A549 (cell line): ENCODE measurements at regions not wholly inside any gene's neighbourhood (a gene's known extent, or its start where the extent isn't known, plus 50 kb on each side); places are given as distances from the start of the nearest gene placed in this dataset.

Source experiments
- ATAC-seq, 2 experiments: fragments of 200-7000 bp in 1 of 2; fragments of >200 bp in 1 of 2; cut with Nextera tagmentation in 1 of 2; cut with Tn5 transposase in 1 of 2; 3 replicates each; pipeline versions ENCODE4 v1.8.0 to v1.9.1; 2018 to 2020; ENCODE audit warnings: mild to moderate bottlenecking in 1 of 2, moderate library complexity in 1 of 2
- CTCF ChIA-PET: fragments of 300-600 bp; sonication (Branson Sonifier 250); formaldehyde crosslinking; extraction: SDS; loops from one replicate; lab custom pipeline; 2021; ENCODE audit warnings: antibody characterized with exemption, inconsistent platforms; lab: Yijun Ruan, JAX
- POLR2A ChIA-PET: fragments of 350-600 bp; formaldehyde crosslinking; extraction: SDS; loops from one replicate; lab custom pipeline; 2021; ENCODE audit warnings: antibody characterized with exemption, inconsistent platforms; lab: Yijun Ruan, JAX
- DNase-seq, 2 experiments: peaks; one replicate each; pipeline versions ENCODE4 v3.0.0 to v3.0.0-alpha.2; 2011 to 2016; ENCODE audit warnings: low read depth in 1 of 2, low spot score in 1 of 2
- FAIRE-seq: peaks from 2 replicates; lab custom pipeline; 2011; peaks lifted over from hg19 to GRCh38; lab: Jason Lieb, UNC
- H3K27ac ChIP-seq, 2 experiments: fragments of >200 bp; sonication (Bioruptor Twin); formaldehyde crosslinking; 3 replicates each; pipeline ENCODE4 v1.5.1; 2016 to 2017
- H3K4me1 ChIP-seq: fragments of >200 bp; sonication (Bioruptor Twin); formaldehyde crosslinking; 3 replicates; pipeline ENCODE4 v1.6.1; 2016
- H3K4me2 ChIP-seq: fragments of >200 bp; sonication (Bioruptor Twin); formaldehyde crosslinking; 3 replicates; pipeline ENCODE4 v1.6.1; 2016
- H3K4me3 ChIP-seq: fragments of >200 bp; sonication (Bioruptor Twin); formaldehyde crosslinking; 3 replicates; pipeline ENCODE4 v1.5.1; 2016
- H3K9me3 ChIP-seq: fragments of >200 bp; sonication (Bioruptor Twin); formaldehyde crosslinking; 3 replicates; pipeline ENCODE4 v1.6.1; 2016
- CEBPB ChIP-seq, 2 experiments: fragments of >200 bp in 1 of 2; sonication (Bioruptor Twin) in 1 of 2; formaldehyde crosslinking in 1 of 2; IDR thresholded peaks; 2 replicates each; pipeline ENCODE4 v1.6.1; 2012 to 2016
- E2F6 ChIP-seq: IDR thresholded peaks from 2 replicates; pipeline ENCODE4 v1.6.1; 2012; ENCODE audit warnings: low read depth, borderline replicate concordance
- EHMT2 ChIP-seq: fragments of 200-600 bp; sonication (generic); IDR thresholded peaks from 2 replicates; pipeline ENCODE4 v1.6.1; 2016; ENCODE audit warnings: antibody characterized with exemption, low read depth, mild to moderate bottlenecking, moderate library complexity
- EP300 ChIP-seq, 2 experiments: fragments of >200 bp; sonication (Bioruptor Twin); formaldehyde crosslinking; IDR thresholded peaks; 2 replicates in 1 of 2; 3 replicates in 1 of 2; pipeline ENCODE4 v1.6.1; 2016 to 2017
- FOSL2 ChIP-seq, 2 experiments: fragments of 450-650 bp in 1 of 2; fragments of >200 bp in 1 of 2; sonication (Bioruptor Twin) in 1 of 2; formaldehyde crosslinking; IDR thresholded peaks; 2 replicates each; pipeline versions ENCODE4 v1.5.0 to v1.6.1; 2016 to 2020; ENCODE audit warnings: mild to moderate bottlenecking in 1 of 2, moderate library complexity in 1 of 2
- FOXS1 ChIP-seq: fragments of 250-450 bp; sonication (Bioruptor Pico); IDR thresholded peaks from 2 replicates; pipeline ENCODE4 v1.5.0; 2020; ENCODE audit warnings: mild to moderate bottlenecking, moderate library complexity
- GATA3 ChIP-seq: IDR thresholded peaks from 2 replicates; pipeline ENCODE4 v1.6.1; 2012; ENCODE audit warnings: borderline replicate concordance
- HMGXB4 ChIP-seq: fragments of 250-450 bp; sonication (Bioruptor Pico); IDR thresholded peaks from 2 replicates; pipeline ENCODE4 v1.5.0; 2021; ENCODE audit warnings: mild to moderate bottlenecking, moderate library complexity, borderline replicate concordance
- HOXA7 ChIP-seq: fragments of 250-450 bp; sonication (Bioruptor Pico); IDR thresholded peaks from 2 replicates; pipeline ENCODE4 v1.5.0; 2020; ENCODE audit warnings: mild to moderate bottlenecking, moderate library complexity
- JUNB ChIP-seq: fragments of >200 bp; sonication (Bioruptor Twin); formaldehyde crosslinking; IDR thresholded peaks from 2 replicates; pipeline ENCODE4 v1.6.1; 2016
- MAFK ChIP-seq: fragments of 450-650 bp; IDR thresholded peaks from 2 replicates; pipeline ENCODE4 v1.6.1; 2014; ENCODE audit not compliant: partially characterized antibody
- NR3C1 ChIP-seq: fragments of >200 bp; sonication (Bioruptor Twin); formaldehyde crosslinking; IDR thresholded peaks from 3 replicates; pipeline ENCODE4 v1.6.1; 2017
- PHF8 ChIP-seq: fragments of 200-600 bp; sonication (generic); IDR thresholded peaks from 2 replicates; pipeline ENCODE4 v1.6.1; 2016; ENCODE audit warnings: low read depth, mild to moderate bottlenecking, antibody characterized with exemption, moderate library complexity, borderline replicate concordance
- RAD21 ChIP-seq, 2 experiments: fragments of >200 bp in 1 of 2; sonication (Bioruptor Twin) in 1 of 2; formaldehyde crosslinking in 1 of 2; IDR thresholded peaks in 1 of 2; conservative IDR thresholded peaks in 1 of 2; 2 replicates in 1 of 2; 3 replicates in 1 of 2; pipeline ENCODE4 v1.6.1; 2012 to 2018; ENCODE audit warnings: inconsistent platforms in 1 of 2
- RFX5 ChIP-seq: fragments of 450-650 bp; IDR thresholded peaks from 2 replicates; pipeline ENCODE4 v1.7.1; 2014; ENCODE audit warnings: antibody characterized with exemption, mild to moderate bottlenecking, moderate library complexity
- RNF2 ChIP-seq: fragments of 200-600 bp; sonication (generic); IDR thresholded peaks from 2 replicates; pipeline ENCODE4 v1.6.1; 2016; ENCODE audit warnings: low read depth, mild to moderate bottlenecking, antibody characterized with exemption, moderate library complexity, borderline replicate concordance
- USF2 ChIP-seq: fragments of 450-650 bp; IDR thresholded peaks from 2 replicates; pipeline ENCODE4 v1.6.1; 2014; ENCODE audit warnings: antibody characterized with exemption
- WGBS: methylation state at CpG from one replicate; pipeline ENCODE4 v1.1.6; 2017; ENCODE audit errors: missing lambda C conversion rate; 5-methylcytosine and 5-hydroxymethylcytosine counted together

- ChIA-PET CTCF (no interaction called here), POLR2A (no interaction called here)
- FAIRE-seq = no peak
- 89% methylated on average over 1 of the region's 1 CpG for WGBS
- no peak overlapping the region for H3K4me2 ChIP-seq
- peaks cover 9% of the 10 kb centered on the region for H3K4me1 ChIP-seq
- TF ChIP-seq USF2 = no peak
- no peak for TF ChIP-seq FOXS1
- no peak for TF ChIP-seq EHMT2
- TF ChIP-seq CEBPB (IDR thresholded peaks at IDR 0.05) = no peak
- TF ChIP-seq RFX5 = no peak
- no peak overlapping the region for H3K27ac ChIP-seq
- H3K4me3 ChIP-seq = no peak overlapping the region
- no peaks in the 10 kb centered on the region for H3K9me3 ChIP-seq
- DNase-seq = no peak
- no peak for ATAC-seq
Measured at GRCh38 chr11:28542561-28542960, 434.4 kb downstream of the METTL15 start.

GRCh38 chr11:28539239-28540030, 431.2 kb downstream of the METTL15 start:
- WGBS = 90% methylated on average over 2 of the region's 2 CpGs
- ChIA-PET POLR2A (no interaction called here), CTCF (no interaction called here)
- TF ChIP-seq NR3C1 = no peak
- TF ChIP-seq HMGXB4 (CRISPR knock-in tag) = no peak
- no peak for TF ChIP-seq EP300 (IDR thresholded peaks at IDR 0.05)
- no peak for TF ChIP-seq PHF8
- TF ChIP-seq HOXA7 (CRISPR knock-in tag) = no peak
- TF ChIP-seq EHMT2 = no peak
- TF ChIP-seq MAFK = peak; percentile 87
- TF ChIP-seq RNF2 = no peak
- no peak for TF ChIP-seq RAD21 (conservative IDR thresholded peaks at IDR 0.05 in 1 of 2, IDR thresholded peaks at IDR 0.05 in 1 of 2)
- DNase-seq (no peak), ATAC-seq (no peak), FAIRE-seq (no peak)
- Histone ChIP-seq H3K4me2 (no peak overlapping the region), H3K27ac (no peak overlapping the region), H3K9me3 (peaks cover 7% of the 10 kb centered on the region; the same call in 1 of the 3 replicates), H3K4me1 (peaks cover 14% of the 10 kb centered on the region), H3K4me3 (no peak overlapping the region)

- FAIRE-seq (no peak), DNase-seq (no peak), ATAC-seq (no peak)
- ChIA-PET POLR2A (no interaction called here), CTCF (no interaction called here)
- H3K4me2 ChIP-seq = peak overlapping the region; percentile 14; the same call in 1 of the 3 replicates
- peaks cover 14% of the 10 kb centered on the region for H3K4me1 ChIP-seq
- H3K27ac ChIP-seq = peak overlapping the region in 1 of 2 experiments; percentile 45; a peak in 2 of 6 replicates
- H3K9me3 ChIP-seq = peaks cover 7% of the 10 kb centered on the region; the same call in 1 of the 3 replicates
- peak; percentile 78 for TF ChIP-seq GATA3
- no peak for TF ChIP-seq E2F6
- 0 out of 2 replicates have a peak, but pooled peaks have one; percentile 26 for TF ChIP-seq JUNB
- TF ChIP-seq FOSL2 (IDR thresholded peaks at IDR 0.05) = no peak
- peak; percentile 22; the same call in 1 of the 2 replicates for TF ChIP-seq FOSL2 (CRISPR knock-in tag; IDR thresholded peaks at IDR 0.05)
- TF ChIP-seq EP300 (IDR thresholded peaks at IDR 0.05) = no peak
- H3K4me3 ChIP-seq = no peak overlapping the region
Measured at GRCh38 chr11:28537822-28538221, 429.6 kb downstream of the METTL15 start.
